HCT116 (cell line): ENCODE measurements at regions not wholly inside any gene's neighbourhood (a gene's known extent, or its start where the extent isn't known, plus 50 kb on each side); places are given as distances from the start of the nearest gene placed in this dataset.

Source experiments
- ATAC-seq: fragments of 200-7000 bp; cut with Tn5 transposase; 2 replicates; pipeline ENCODE4 v1.9.1; 2020; ENCODE audit warnings: mild to moderate bottlenecking, moderate library complexity
- BruUV-seq: library from RNA; stranded (reverse); fragments of 400-500 nt; replicated peaks from 2 replicates; lab custom pipeline; 2021; lab: Mats Ljungman, UMichigan
- CTCF ChIA-PET: fragments of 300-600 bp; sonication (Branson Sonifier 250); formaldehyde crosslinking; loops from one replicate; lab custom pipeline; 2021; ENCODE audit warnings: antibody characterized with exemption; lab: Charles Lee
- POLR2A ChIA-PET: fragments of 300-600, 350-600 bp; sonication (Branson Sonifier 250); formaldehyde crosslinking; loops from one replicate; lab custom pipeline; 2021; ENCODE audit warnings: antibody characterized with exemption; lab: Charles Lee
- RAD21 ChIA-PET, 2 experiments: fragments of 300-600 bp; sonication (Branson Sonifier 250); formaldehyde crosslinking; loops; one replicate each; lab custom pipeline; 2023; ENCODE audit warnings: low total read pairs in 2 of 2; ENCODE audit not compliant: uncharacterized antibody in 2 of 2, unreplicated experiment in 2 of 2, low non-redundant PET in 1 of 2; lab: Charles Lee
- DNase-seq: peaks from one replicate; pipeline ENCODE4 v3.0.0-alpha.2; 2010; ENCODE audit warnings: low read depth, low spot score
- H2AFZ ChIP-seq: fragments of 200-600 bp; shearing (Covaris generic), sonication (generic); 2 replicates; pipeline ENCODE4 v1.6.1; 2017; ENCODE audit warnings: low read depth, mixed run types, mixed read lengths, antibody characterized with exemption, low read length; ENCODE audit not compliant: poor library complexity, severe bottlenecking
- H3K27ac ChIP-seq: 2 replicates; pipeline ENCODE4 v1.5.1; 2012; ENCODE audit warnings: low read depth, low read length
- H3K27me3 ChIP-seq: fragments of 200-600 bp; sonication (generic); 2 replicates; pipeline ENCODE4 v1.6.1; 2016; ENCODE audit warnings: mixed run types, low read length, mixed read lengths; ENCODE audit not compliant: insufficient read depth
- H3K36me3 ChIP-seq, 2 experiments: fragments of 200-500 bp in 1 of 2; fragments of 200-600 bp in 1 of 2; sonication (Bioruptor generic) in 1 of 2; sonication (generic) in 1 of 2; 2 replicates each; pipeline versions ENCODE4 v1.5.1 to v1.6.1; 2014 to 2016; ENCODE audit warnings: low read length in 2 of 2, inconsistent platforms in 1 of 2, mixed read lengths in 1 of 2, mixed run types in 1 of 2; ENCODE audit not compliant: insufficient read depth in 2 of 2, control insufficient read depth in 1 of 2
- H3K4me1 ChIP-seq, 2 experiments: fragments of 200-600 bp in 1 of 2; sonication (generic) in 1 of 2; 2 replicates each; pipeline versions ENCODE4 v1.5.1 to v1.6.1; 2012 to 2017; ENCODE audit warnings: low read length in 2 of 2, inconsistent platforms in 1 of 2, mild to moderate bottlenecking in 1 of 2, mixed read lengths in 1 of 2, mixed run types in 1 of 2, moderate library complexity in 1 of 2; ENCODE audit not compliant: insufficient read depth in 2 of 2, control insufficient read depth in 1 of 2
- H3K4me2 ChIP-seq: fragments of 200-600 bp; sonication (generic); 2 replicates; pipeline ENCODE4 v1.6.1; 2017; ENCODE audit warnings: mixed run types, low read length, mixed read lengths
- H3K4me3 ChIP-seq, 2 experiments: fragments of 200-600 bp in 1 of 2; sonication (generic) in 1 of 2; replicated peaks in 1 of 2; 2 replicates each; pipeline ENCODE4 v1.5.1; 2011 to 2016; ENCODE audit warnings: low read length in 2 of 2, control low read depth in 1 of 2, low read depth in 1 of 2, mild to moderate bottlenecking in 1 of 2, mixed read lengths in 1 of 2, mixed run types in 1 of 2
- H3K79me2 ChIP-seq: fragments of 200-600 bp; sonication (generic); 2 replicates; pipeline ENCODE4 v1.6.1; 2017; ENCODE audit warnings: mild to moderate bottlenecking, mixed run types, low read length, moderate library complexity, mixed read lengths; ENCODE audit not compliant: insufficient read depth
- H3K9ac ChIP-seq: fragments of 200-600 bp; sonication (generic); 2 replicates; pipeline ENCODE4 v1.6.1; 2016; ENCODE audit warnings: low read length, mixed read lengths
- H3K9me2 ChIP-seq: fragments of 200-600 bp; sonication (generic), shearing (Covaris generic); 2 replicates; pipeline ENCODE4 v1.6.1; 2017; ENCODE audit warnings: mixed run types, mild to moderate bottlenecking, moderate library complexity; ENCODE audit not compliant: insufficient read depth
- H3K9me3 ChIP-seq, 2 experiments: fragments of 200-500 bp in 1 of 2; fragments of 200-600 bp in 1 of 2; sonication (Bioruptor generic) in 1 of 2; sonication (generic) in 1 of 2; 2 replicates each; pipeline ENCODE4 v1.6.1; 2014 to 2017; ENCODE audit warnings: low read length in 2 of 2, mixed read lengths in 2 of 2, inconsistent platforms in 1 of 2, low read depth in 1 of 2, mild to moderate bottlenecking in 1 of 2, mixed run types in 1 of 2, moderate library complexity in 1 of 2; ENCODE audit not compliant: control insufficient read depth in 1 of 2, insufficient read depth in 1 of 2
- H4K20me1 ChIP-seq: fragments of 200-600 bp; sonication (generic), shearing (Covaris generic); 2 replicates; pipeline ENCODE4 v1.6.1; 2017; ENCODE audit warnings: mixed run types, mild to moderate bottlenecking, moderate library complexity; ENCODE audit not compliant: insufficient read depth
- ATF3 ChIP-seq: IDR thresholded peaks from 2 replicates; pipeline ENCODE4 v1.6.1; 2012
- CBX3 ChIP-seq: IDR thresholded peaks from 2 replicates; pipeline ENCODE4 v1.6.1; 2012; ENCODE audit warnings: low read depth
- EGR1 ChIP-seq: IDR thresholded peaks from 2 replicates; pipeline ENCODE4 v1.6.1; 2012; ENCODE audit warnings: low read depth
- ELF1 ChIP-seq: IDR thresholded peaks from 2 replicates; pipeline ENCODE4 v1.6.1; 2012; ENCODE audit warnings: low read depth, borderline replicate concordance
- EZH2 ChIP-seq: fragments of 200-600 bp; sonication (generic); IDR thresholded peaks from 2 replicates; pipeline ENCODE4 v1.6.1; 2017; ENCODE audit warnings: antibody characterized with exemption, mixed run types
- EZH2phosphoT487 ChIP-seq: fragments of 200-600 bp; IDR thresholded peaks from 2 replicates; pipeline ENCODE4 v1.6.1; 2018; ENCODE audit warnings: antibody characterized with exemption, borderline replicate concordance
- JUND ChIP-seq: IDR thresholded peaks from 2 replicates; pipeline ENCODE4 v1.6.1; 2012
- POLR2A ChIP-seq: IDR thresholded peaks from 2 replicates; pipeline ENCODE4 v1.7.0; 2011; ENCODE audit warnings: borderline replicate concordance; ENCODE audit not compliant: insufficient read depth, insufficient read length; ENCODE audit errors: extremely low read depth
- SP1 ChIP-seq: IDR thresholded peaks from 2 replicates; pipeline ENCODE4 v1.6.1; 2012; ENCODE audit warnings: low read depth
- TCF7L2 ChIP-seq: IDR thresholded peaks from 2 replicates; pipeline ENCODE4 v1.7.0; 2011; ENCODE audit warnings: borderline replicate concordance, inconsistent platforms; ENCODE audit not compliant: insufficient read depth, insufficient read length; ENCODE audit errors: extremely low read depth
- YY1 ChIP-seq: IDR thresholded peaks from 2 replicates; pipeline ENCODE4 v1.6.1; 2011; ENCODE audit warnings: low read length, low read depth, moderate library complexity, mild to moderate bottlenecking; ENCODE audit not compliant: insufficient replicate concordance; ENCODE audit errors: extremely low read depth
- ZBTB33 ChIP-seq: IDR thresholded peaks from 2 replicates; pipeline ENCODE4 v1.6.1; 2011; ENCODE audit warnings: mild to moderate bottlenecking, low read length, moderate library complexity; ENCODE audit not compliant: insufficient replicate concordance; ENCODE audit errors: extremely low read depth
- ZNF274 ChIP-seq: fragments of 200-500 bp; sonication (Bioruptor generic); IDR thresholded peaks from 2 replicates; pipeline ENCODE4 v1.6.1; 2014; ENCODE audit warnings: mild to moderate bottlenecking, low read depth, low read length, inconsistent platforms
- intact Hi-C: fragments of 100-400 bp; cut with micrococcal nuclease; formaldehyde crosslinking; loops from 2 replicates; pipeline ENCODE4 v1.10.0; 2022
- TF ChIP-seq, protein P1 (sequence below), 3 experiments: fragments of 200-600 bp in 1 of 3; sonication (generic) in 1 of 3; IDR thresholded peaks in 2 of 3; conservative IDR thresholded peaks in 1 of 3; 2 replicates each; pipeline ENCODE4 v1.5.1; 2012 to 2017; ENCODE audit warnings: low read depth in 2 of 3, low read length in 2 of 3, antibody characterized with exemption in 1 of 3, borderline replicate concordance in 1 of 3, control low read depth in 1 of 3, mild to moderate bottlenecking in 1 of 3, mixed read lengths in 1 of 3, mixed run types in 1 of 3, moderate library complexity in 1 of 3; ENCODE audit not compliant: insufficient read depth in 1 of 3

DNA sequence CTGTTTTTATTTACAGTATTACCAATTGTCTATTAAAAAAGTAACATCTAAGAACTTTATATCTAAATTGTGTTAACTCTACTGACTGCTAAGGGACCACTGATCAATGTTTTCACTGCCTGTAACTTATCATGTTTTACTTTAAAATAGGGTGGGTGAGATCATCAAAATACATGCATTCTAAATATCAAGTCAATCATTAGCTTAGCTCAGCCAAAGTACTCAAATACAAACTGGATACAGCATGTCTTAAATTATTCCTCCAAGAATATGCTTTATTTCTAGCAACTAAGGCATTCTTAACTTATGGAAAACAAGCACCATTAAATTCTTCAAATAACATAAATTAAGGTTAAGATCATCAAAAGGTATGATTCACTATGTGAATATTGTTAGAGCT is 638.7 kb upstream of the RGS18 start:
- BruUV-seq: no TSS peak
- peak overlapping the region; percentile 67 for H2AFZ ChIP-seq
- no peak overlapping the region for H3K27ac ChIP-seq
- H3K79me2 ChIP-seq: no peaks in the 10 kb centered on the region
- H3K9me3 ChIP-seq: no peaks in the 10 kb centered on the region
- ChIA-PET POLR2A (no interaction called here), CTCF (no interaction called here), RAD21 (no interaction called here)
- no peak overlapping the region for H3K9ac ChIP-seq
- no peak for DNase-seq
- no peak for ATAC-seq
- no peaks in the 10 kb centered on the region for H3K36me3 ChIP-seq
- no peak for TF ChIP-seq EZH2
- TF ChIP-seq CBX3: no peak
- no peak for TF ChIP-seq ZBTB33
- TF ChIP-seq TCF7L2: no peak
- no peak for TF ChIP-seq EZH2phosphoT487
- no peak for TF ChIP-seq SP1
- no peak for TF ChIP-seq POLR2A
- no peak for TF ChIP-seq JUND
- no peak for TF ChIP-seq ELF1
- TF ChIP-seq ATF3: no peak
- TF ChIP-seq EGR1: no peak
- TF ChIP-seq YY1: no peak
- TF ChIP-seq, protein P1, sequence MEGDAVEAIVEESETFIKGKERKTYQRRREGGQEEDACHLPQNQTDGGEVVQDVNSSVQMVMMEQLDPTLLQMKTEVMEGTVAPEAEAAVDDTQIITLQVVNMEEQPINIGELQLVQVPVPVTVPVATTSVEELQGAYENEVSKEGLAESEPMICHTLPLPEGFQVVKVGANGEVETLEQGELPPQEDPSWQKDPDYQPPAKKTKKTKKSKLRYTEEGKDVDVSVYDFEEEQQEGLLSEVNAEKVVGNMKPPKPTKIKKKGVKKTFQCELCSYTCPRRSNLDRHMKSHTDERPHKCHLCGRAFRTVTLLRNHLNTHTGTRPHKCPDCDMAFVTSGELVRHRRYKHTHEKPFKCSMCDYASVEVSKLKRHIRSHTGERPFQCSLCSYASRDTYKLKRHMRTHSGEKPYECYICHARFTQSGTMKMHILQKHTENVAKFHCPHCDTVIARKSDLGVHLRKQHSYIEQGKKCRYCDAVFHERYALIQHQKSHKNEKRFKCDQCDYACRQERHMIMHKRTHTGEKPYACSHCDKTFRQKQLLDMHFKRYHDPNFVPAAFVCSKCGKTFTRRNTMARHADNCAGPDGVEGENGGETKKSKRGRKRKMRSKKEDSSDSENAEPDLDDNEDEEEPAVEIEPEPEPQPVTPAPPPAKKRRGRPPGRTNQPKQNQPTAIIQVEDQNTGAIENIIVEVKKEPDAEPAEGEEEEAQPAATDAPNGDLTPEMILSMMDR (IDR thresholded peaks at IDR 0.05 in 2 of 3, conservative IDR thresholded peaks at IDR 0.05 in 1 of 3; ENCODE audit: borderline replicate concordance in 1 of 3, insufficient read depth in 1 of 3, low read depth in 2 of 3, low read length in 2 of 3): no peak
- TF ChIP-seq ZNF274: no peak
- no peaks in the 10 kb centered on the region for H3K27me3 ChIP-seq
- H3K4me2 ChIP-seq: no peak overlapping the region
- no peak overlapping the region for H3K4me3 ChIP-seq
- no peaks in the 10 kb centered on the region for H3K9me2 ChIP-seq
- no peaks in the 10 kb centered on the region for H3K4me1 ChIP-seq
- no peaks in the 10 kb centered on the region for H4K20me1 ChIP-seq
- intact Hi-C loops: no loop called here
